ENCODE measurements at regions not wholly inside any gene's neighbourhood (a gene's known extent, or its start where the extent isn't known, plus 50 kb on each side); places are given as distances from the start of the nearest gene placed in this dataset.
"Not testable (repeated sequence)": the region's sequence is repeated elsewhere in the genome, so short reads cannot be mapped to it uniquely, and the experiment has no call there.

GRCh38 chr3:40939030-40939740 is 260.1 kb upstream of the CTNNB1 start:
- Mint-ChIP-seq H3K4me1 (peaks cover 7% of the 10 kb centered on the region), H3K27ac (no peak overlapping the region), H3K4me3 (no peak overlapping the region), H3K27me3 (ENCODE audit: low read depth) (no peaks in the 10 kb centered on the region), H3K36me3 (no peaks in the 10 kb centered on the region), H3K9me3 (peaks cover 12% of the 10 kb centered on the region)
- TF ChIP-seq, protein P1, sequence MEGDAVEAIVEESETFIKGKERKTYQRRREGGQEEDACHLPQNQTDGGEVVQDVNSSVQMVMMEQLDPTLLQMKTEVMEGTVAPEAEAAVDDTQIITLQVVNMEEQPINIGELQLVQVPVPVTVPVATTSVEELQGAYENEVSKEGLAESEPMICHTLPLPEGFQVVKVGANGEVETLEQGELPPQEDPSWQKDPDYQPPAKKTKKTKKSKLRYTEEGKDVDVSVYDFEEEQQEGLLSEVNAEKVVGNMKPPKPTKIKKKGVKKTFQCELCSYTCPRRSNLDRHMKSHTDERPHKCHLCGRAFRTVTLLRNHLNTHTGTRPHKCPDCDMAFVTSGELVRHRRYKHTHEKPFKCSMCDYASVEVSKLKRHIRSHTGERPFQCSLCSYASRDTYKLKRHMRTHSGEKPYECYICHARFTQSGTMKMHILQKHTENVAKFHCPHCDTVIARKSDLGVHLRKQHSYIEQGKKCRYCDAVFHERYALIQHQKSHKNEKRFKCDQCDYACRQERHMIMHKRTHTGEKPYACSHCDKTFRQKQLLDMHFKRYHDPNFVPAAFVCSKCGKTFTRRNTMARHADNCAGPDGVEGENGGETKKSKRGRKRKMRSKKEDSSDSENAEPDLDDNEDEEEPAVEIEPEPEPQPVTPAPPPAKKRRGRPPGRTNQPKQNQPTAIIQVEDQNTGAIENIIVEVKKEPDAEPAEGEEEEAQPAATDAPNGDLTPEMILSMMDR (IDR thresholded peaks at IDR 0.05; ENCODE audit: unreplicated experiment), result no peak
- no peak for DNase-seq (ENCODE audit: low spot score in 2 of 2, unreplicated experiment in 2 of 2)

DNA sequence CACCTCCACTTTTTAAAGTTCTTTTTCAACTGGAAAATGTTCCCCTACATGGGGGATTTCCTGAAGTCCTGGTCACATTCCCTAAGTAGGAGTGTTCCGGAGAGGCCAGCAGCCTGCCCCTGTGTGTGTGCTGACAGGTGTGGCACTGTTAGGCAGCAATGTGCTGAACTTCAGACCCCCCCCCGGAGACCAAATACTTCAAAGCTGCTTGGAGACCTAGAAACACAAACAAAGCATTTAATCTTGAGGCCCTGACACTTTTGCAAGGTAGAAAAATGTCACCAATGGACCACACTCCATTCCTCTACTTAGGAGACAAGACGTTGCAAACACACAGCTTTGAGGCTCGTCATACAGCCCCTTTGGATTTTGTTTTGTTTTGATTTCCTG is 259.6 kb upstream of the CTNNB1 start:
- H3K27ac Mint-ChIP-seq, result no peak overlapping the region
- H3K4me3 Mint-ChIP-seq, result no peak overlapping the region

GRCh38 chr3:40940651-40941050 is 258.7 kb upstream of the CTNNB1 start:
- H3K27ac Mint-ChIP-seq, result no peak overlapping the region
- H3K9me3 Mint-ChIP-seq, result peaks cover 8% of the 10 kb centered on the region
- H3K36me3 Mint-ChIP-seq, result no peaks in the 10 kb centered on the region
- TF ChIP-seq, protein P1 (IDR thresholded peaks at IDR 0.05; ENCODE audit: unreplicated experiment), result no peak
- no peaks in the 10 kb centered on the region for H3K27me3 Mint-ChIP-seq (ENCODE audit: low read depth)
- peaks cover 7% of the 10 kb centered on the region for H3K4me1 Mint-ChIP-seq
- no peak overlapping the region for H3K4me3 Mint-ChIP-seq
- DNase-seq (ENCODE audit: low spot score in 2 of 2, unreplicated experiment in 2 of 2), result no peak

More for the DNA sequence above, 259.6 kb upstream of the CTNNB1 start:
- H3K4me1 Mint-ChIP-seq, result peaks cover 7% of the 10 kb centered on the region
- TF ChIP-seq, protein P1 (IDR thresholded peaks at IDR 0.05; ENCODE audit: unreplicated experiment), result no peak
- no peaks in the 10 kb centered on the region for H3K36me3 Mint-ChIP-seq
- DNase-seq (ENCODE audit: low spot score in 2 of 2, unreplicated experiment in 2 of 2), result no peak
- peaks cover 8% of the 10 kb centered on the region for H3K9me3 Mint-ChIP-seq
- no peaks in the 10 kb centered on the region for H3K27me3 Mint-ChIP-seq (ENCODE audit: low read depth)

DNA sequence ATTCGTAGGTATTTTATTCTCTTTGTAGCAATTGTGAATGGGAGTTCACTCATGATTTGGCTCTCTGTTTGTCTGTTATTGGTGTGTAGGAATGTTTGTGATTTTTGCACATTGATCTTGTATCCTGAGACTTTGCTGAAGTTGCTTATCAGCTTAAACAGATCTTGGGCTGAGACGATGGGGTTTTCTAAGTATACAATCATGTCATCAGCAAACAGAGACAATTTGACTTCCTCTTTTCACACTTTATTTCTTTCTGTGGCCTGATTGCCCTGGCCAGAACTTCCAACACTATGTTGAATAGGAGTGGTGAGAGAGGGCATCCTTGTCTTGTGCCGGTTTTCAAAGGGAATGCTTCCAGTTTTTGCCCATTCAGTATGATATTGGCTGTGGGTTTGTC is 252.3 kb upstream of the CTNNB1 start:
- not testable (repeated sequence) for DNase-seq (ENCODE audit: low spot score in 2 of 2, unreplicated experiment in 2 of 2); H3K4me1 Mint-ChIP-seq; H3K27ac Mint-ChIP-seq; H3K4me3 Mint-ChIP-seq; H3K27me3 Mint-ChIP-seq (ENCODE audit: low read depth); H3K36me3 Mint-ChIP-seq
- peaks cover 28% of the 10 kb centered on the region for H3K9me3 Mint-ChIP-seq

DNA sequence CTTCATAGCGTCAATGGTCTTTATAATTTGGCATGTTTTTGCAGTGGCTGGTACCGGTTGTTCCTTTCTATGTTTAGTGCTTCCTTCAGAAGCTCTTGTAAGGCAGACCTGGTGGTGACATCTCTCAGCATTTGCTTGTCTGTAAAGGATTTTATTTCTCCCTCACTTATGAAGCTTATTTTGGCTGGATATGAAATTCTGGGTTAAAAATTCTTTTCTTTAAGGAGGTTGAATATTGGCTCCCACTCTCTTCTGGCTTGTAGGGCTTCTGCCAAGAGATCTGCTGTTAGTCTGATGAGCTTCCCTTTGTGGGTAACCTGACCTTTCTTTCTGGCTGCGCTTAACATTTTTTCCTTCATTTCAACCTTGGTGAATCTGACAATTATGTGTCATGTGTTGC is 250.0 kb upstream of the CTNNB1 start:
- H3K27ac Mint-ChIP-seq; H3K4me1 Mint-ChIP-seq; H3K27me3 Mint-ChIP-seq (ENCODE audit: low read depth); DNase-seq (ENCODE audit: low spot score in 2 of 2, unreplicated experiment in 2 of 2); H3K4me3 Mint-ChIP-seq: not testable (repeated sequence)
- Mint-ChIP-seq H3K9me3 (peaks cover 39% of the 10 kb centered on the region), H3K36me3 (peaks cover 14% of the 10 kb centered on the region)

- H3K27ac Mint-ChIP-seq, result no peak overlapping the region
- H3K4me3 Mint-ChIP-seq, result no peak overlapping the region
- no peaks in the 10 kb centered on the region for H3K27me3 Mint-ChIP-seq (ENCODE audit: low read depth)
- H3K9me3 Mint-ChIP-seq, result peaks cover 33% of the 10 kb centered on the region
- TF ChIP-seq, protein P1 (IDR thresholded peaks at IDR 0.05; ENCODE audit: unreplicated experiment), result no peak
- H3K4me1 Mint-ChIP-seq, result no peaks in the 10 kb centered on the region
- H3K36me3 Mint-ChIP-seq, result peaks cover 14% of the 10 kb centered on the region
- no peak for DNase-seq (ENCODE audit: low spot score in 2 of 2, unreplicated experiment in 2 of 2)
Observed at GRCh38 chr3:40951636-40952035, 247.7 kb upstream of the CTNNB1 start.
